HG03460 (cell line): ENCODE measurements at regions not wholly inside any gene's neighbourhood (a gene's known extent, or its start where the extent isn't known, plus 50 kb on each side); places are given as distances from the start of the nearest gene placed in this dataset.
"Not testable (repeated sequence)": the region's sequence is repeated elsewhere in the genome, so short reads cannot be mapped to it uniquely, and the experiment has no call there.

Experiments used
- ATAC-seq: cut with Tn5 transposase; IDR thresholded peaks from one replicate; pipeline ENCODE4 v1.9.1; 2021; ENCODE audit not compliant: unreplicated experiment

DNA sequence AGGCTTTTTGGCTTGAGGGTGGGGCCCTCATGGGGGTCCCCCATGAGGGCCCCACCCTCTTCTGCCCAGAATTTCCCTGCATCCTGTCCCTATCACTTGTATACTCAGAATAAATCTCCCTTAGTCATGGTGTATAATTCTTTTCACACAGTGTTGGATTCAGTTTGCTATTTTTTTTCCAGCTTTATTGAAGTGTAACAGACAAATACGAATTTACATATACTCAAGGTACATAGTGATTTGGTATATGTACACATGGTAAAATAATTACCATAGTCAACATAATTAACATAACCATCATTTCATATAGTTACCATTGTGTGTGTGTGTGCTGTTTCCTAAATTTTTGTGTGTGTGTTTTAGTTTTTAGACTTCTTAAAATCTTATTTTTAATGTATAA is 289.4 kb downstream of the CNTNAP3B start:
- ATAC-seq = not testable (repeated sequence)

DNA sequence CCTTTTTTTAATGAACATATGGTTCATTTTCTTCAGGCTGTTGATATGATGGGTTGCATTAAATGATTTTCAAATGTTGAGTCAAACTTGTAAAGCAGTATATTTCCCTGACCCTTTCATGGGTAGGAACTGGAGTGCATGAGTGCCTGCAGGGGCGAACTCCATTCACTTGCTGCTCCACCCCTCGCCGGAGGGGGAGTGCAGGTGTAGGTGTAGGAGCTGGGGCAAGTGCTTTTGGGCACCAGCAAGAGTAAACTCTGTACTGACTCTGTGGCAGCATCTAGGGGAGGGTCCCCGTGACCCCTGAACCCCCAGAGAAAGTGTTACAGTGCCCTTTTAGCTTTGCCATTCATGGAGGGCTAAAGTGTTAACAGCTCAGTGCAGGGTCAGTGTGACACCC is 290.3 kb downstream of the CNTNAP3B start:
- not testable (repeated sequence) for ATAC-seq

DNA sequence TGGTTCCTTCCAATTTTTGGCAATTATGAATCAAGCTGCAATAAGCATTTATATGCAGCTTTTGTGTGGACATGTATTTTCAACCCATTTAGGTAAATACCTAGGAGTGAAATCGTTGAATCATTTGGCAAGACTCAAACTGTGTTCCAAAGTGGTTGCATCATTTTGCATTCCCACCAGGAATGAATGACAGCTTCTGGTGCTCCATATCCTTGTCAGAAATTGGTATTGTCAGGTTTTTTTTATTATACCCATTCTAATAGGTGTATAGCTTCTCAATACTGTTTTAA is 290.7 kb downstream of the CNTNAP3B start:
- ATAC-seq = not testable (repeated sequence)

DNA sequence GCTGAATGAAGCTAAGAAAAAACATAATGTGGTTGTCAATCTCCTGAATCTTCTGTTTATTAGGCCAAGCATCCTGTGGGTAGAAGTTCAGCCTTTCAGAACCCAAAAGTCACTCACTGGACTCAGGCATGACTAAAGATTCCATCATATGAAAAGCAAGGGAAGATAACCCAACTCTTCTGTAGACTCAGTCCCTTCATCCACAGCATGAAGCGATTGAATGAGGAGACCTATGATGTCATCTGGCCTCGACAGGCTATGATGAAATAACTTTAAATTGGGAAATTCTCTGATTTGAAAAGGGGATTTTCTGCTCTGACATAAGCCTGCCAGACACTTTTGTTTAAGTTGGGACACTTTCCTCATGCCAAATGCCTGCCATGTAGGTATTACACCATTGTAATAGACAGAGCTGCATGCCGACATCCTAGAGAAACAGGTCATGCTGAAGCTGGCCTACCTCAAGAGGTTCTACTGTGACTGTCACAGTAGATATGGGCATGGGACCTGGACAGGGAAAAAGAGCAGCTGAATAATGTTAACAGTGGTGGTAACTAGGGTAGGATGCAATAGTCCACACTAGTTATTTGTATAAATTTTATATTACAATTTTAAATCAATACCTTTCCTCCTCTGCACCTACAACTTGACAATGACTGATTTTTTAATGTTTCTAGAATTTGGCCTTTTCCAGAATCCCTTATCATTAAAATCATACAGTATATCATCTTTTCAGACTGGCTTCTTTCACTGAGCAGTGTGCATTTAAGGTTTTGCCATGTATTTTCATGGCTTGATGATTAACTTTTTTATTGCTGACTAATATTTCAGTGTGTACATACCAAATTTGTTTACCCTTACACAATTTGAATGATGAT is 291.3 kb downstream of the CNTNAP3B start:
- not testable (repeated sequence) for ATAC-seq

DNA sequence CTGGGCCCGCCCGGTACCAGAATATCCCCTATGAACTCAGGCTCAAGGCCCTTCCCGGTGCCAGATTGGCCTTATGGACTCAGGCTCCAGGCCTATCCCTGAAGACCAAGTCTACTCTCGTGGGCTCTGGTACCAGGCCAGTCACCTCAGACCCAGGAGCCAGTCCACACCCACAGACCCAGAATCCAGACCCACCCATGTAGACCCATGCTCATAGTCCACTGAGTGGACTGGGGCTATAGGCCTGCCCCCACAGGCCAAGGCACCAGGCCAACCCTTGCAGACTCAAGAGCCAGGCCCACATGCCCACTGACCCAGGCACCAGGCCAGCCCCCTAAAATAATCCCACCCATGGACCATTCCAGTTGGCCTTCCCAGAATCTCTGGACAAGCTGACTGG is 296.1 kb downstream of the CNTNAP3B start:
- not testable (repeated sequence) for ATAC-seq

DNA sequence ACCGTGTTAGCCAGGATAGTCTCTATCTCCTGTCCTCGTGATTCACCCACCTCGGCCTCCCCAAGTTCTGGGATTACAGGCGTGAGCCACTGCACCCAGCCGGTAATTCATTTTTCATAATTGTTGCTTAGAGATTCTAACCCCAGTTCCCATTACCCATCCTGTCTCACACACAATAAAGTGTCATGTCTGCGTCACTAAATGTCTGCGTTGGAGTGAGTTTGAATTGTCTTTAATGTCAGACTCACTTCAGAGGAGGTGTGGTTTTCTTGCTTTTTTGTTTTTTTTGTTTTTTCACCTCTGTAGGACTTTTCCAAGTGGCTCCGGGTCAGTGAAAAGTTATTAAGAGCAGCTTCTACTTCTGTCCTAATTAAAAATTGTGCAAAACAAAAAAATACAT is 304.5 kb downstream of the CNTNAP3B start:
- ATAC-seq = not testable (repeated sequence)

DNA sequence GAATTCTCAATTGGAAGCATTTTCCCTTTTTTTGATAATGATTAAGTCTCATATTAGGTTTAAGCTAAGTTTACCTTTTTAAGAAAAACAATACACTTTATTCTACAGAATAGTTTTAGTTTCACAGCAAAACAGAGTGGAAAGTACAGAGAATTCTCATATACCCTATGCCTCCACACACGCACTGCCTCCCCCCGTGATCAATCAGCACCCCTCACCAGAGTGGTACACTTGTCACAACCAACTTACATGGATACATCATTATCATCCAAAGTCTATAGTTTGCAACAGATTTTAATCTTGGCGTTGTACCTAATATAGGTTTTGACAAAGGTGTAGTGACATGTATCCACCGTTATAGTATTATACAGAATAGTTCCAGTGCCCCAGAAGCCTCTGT is 326.5 kb downstream of the CNTNAP3B start:
- ATAC-seq = not testable (repeated sequence)

DNA sequence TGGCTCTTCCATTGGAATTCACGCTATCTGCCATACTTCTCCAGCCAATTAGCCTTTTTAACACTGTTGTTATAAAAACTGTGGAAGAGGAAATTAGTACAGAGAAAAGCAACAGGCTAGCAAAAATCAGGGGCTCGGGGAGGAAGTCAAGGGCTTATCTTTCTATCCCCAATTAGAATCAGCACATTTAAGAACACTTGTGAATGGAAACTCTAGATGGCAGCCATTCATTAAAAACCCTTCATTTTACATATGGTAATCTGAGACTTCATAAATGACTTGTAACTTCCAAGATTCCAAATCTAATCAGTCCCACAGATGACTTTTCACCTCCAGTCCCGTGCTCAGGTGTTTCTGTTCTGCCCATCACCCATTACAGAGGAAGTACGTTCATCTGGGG is 330.5 kb downstream of the CNTNAP3B start:
- ATAC-seq = not testable (repeated sequence)

DNA sequence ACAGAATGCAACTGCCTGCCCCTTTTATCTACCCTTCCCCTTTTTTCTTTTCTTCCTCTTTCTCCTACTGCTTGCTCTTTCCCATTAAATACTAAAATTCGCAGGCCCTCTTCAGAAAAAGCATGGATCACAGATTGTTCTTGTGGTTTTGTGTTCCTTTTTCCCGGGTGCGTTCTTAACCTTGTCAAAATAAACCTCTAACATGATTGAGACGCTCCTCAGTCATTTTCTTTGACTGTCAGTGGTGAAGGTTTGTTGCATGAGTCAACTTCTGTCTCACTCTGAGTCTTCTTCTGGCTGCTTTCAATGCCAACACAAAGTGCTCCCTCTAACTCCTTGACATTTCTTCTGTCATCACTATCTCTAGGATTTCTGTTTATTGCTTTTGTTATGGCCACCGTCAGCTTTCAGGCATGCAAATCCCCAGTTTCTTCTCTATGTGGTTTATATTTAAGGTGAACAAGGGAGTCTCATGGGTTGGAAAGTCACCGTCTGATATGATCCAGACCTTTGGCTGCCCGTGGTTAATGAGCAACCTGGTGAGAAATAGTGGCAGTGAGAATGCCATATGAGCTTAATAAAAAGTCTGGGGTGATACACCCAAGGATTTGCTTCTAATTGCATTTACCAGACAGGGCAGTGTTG is 338.4 kb downstream of the CNTNAP3B start:
- not testable (repeated sequence) for ATAC-seq

DNA sequence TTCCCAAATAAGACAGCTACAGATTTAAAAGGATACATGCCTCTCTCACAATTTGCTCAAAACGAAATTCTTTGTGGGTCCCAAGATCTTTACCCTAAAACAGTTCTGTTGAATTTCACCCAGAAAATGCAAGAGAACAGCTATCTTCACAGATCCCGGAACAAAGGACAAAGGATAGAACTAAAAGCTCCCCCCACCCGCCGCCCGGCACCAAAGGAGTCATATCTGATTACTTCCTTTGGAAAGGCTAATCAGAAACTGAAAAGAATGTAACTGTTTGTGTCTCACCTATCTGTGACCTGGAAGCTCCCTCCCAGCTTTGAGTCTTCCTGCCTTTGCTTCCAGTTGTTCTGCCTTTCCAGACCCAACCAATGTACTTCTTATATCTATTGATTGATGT is 339.2 kb downstream of the CNTNAP3B start:
- not testable (repeated sequence) for ATAC-seq

DNA sequence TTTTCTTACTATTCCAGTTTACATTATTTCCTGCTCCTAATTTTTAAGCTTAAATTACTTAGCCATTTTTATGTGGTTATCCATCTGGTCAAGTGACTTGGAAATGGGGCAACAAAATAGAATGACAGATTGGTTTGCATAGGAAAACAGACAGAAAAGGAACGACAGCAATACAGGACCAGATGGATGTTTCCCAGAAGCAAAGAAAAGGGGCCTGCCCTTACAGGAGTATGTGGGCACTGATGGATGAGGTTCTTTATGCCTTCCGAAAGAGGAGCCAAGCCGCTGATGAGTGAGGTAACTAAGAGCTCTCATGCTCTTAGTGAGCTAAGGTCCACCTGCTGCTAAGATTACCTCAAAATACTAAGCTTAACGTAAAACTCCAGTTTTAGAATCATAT is 339.8 kb downstream of the CNTNAP3B start:
- ATAC-seq = not testable (repeated sequence)

DNA sequence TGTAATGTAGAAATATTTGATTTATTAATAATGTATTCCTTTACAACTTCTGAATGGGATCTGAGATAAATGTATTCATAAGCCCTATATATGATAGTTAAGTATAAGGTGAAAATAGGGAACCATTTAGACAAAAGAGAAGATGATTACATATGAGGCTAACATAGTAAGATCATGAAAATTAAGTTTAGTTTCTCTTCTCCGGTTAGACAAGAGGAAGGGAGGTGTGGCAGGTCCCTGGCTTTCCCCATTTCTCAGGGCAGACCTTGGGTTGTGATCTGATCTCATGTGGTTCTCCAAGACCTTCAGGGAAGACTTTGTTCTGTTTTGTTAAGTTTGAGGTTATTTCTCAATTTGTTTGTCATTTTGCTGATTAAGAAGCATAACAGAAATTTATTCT is 341.3 kb downstream of the CNTNAP3B start:
- not testable (repeated sequence) for ATAC-seq

DNA sequence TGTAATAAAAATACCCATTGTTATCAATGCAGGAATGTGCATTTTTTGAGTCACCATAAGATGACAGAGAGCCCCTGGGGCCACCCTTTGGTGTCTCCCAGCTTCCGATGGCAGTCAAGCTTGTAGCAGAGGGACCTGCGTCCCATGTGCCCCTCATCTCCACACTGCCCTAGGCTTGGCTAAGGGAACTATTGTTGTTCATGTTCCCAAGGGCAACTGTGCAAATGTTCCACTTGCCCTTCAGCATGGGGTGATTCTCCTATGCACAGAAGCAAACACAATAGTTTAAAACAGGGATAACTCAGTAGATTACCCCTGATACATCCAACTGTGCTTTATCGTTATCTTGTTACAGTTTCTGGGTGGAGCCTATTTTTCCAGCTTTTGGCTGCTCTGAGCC is 342.0 kb downstream of the CNTNAP3B start:
- not testable (repeated sequence) for ATAC-seq

DNA sequence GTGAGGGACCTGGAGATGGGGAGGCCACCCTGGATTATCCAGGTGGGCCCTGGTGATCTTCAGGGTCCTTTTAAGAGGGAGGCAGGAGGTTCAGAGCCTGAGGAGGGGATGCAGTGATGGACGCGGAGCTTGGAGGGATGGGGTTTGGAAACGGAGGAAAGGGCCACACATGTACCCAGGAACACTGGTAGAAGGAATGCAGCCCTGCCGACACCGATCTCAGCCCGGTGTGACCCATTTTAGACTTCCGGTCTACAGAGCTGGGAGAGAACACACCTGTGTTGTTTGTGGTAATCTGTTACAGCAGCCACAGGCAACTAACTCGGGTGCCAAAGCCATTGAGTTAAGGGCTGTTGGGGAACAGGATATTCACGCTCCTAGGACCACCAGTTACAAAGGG is 345.2 kb downstream of the CNTNAP3B start:
- ATAC-seq = not testable (repeated sequence)

DNA sequence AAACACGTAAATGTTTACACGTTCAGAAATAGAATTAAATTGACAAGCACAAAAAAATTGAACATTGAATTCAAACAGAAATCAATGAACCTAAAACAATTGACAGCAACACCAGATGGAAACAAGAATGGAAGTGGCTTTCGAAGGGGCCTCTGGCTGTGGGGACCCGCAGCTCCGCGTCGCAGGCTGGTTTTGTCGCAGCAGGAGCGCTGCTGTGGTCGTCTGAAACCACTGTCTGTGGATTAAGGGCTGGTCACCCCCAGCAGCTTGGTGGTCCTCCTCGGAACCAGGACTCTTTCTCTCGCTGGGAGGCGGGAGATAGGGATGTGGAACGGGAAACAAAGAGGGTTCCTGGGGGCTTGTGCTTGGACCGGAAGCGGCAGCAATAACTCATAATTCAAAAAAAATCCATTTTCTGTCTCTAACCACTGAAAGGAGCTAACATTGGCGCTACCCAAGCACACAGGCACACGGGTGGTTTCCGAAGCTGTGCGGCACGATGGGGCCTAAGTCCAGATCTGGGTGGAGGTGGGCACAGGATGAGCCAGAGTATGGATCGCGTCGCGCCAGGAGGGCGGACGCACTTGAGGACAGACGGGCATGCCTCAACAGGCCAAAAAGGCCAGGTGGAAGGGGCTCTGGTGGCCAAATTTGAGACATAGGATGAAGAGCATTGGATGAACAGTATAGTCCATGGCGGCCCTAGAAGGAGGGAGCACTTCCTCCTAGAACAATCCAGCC is 346.0 kb downstream of the CNTNAP3B start:
- ATAC-seq = not testable (repeated sequence)

DNA sequence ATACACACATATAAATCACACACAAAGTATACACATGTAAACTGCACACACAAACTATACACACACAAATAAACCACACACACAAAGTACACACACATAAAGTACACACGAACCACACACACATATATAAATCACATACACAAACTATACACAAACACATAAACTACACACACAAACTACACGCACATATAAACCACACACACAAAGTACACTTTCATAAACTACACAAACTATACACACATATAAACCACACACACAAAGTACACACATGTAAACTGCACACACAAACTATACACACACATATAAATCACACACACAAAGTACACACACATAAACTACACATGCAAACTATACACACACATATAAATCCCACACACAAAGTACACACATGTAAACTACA is 347.3 kb downstream of the CNTNAP3B start:
- ATAC-seq = not testable (repeated sequence)

DNA sequence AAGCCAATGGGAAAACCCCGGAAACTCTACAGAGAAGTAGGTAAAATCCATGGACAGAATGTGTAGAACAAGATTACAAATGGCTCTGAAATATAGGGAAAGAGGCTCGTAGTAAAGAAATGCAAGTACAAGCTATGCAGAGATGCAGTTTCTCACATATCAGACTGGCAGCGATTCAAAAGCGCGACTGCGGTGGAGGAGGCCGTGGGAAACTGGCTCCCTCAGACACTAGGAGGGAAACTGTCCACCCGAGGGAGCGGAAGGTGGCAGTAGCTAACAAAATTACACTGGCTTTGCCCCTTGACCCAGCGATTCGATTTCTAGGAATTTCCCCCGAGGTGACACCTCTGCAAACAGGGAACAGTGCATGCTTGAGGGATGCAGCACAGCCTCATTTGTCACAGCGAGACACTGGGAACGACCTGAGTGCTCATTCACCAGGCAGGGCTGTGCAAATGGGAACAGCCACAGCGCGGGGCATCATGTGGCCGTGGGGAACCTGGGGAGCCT is 349.3 kb downstream of the CNTNAP3B start:
- ATAC-seq = not testable (repeated sequence)

DNA sequence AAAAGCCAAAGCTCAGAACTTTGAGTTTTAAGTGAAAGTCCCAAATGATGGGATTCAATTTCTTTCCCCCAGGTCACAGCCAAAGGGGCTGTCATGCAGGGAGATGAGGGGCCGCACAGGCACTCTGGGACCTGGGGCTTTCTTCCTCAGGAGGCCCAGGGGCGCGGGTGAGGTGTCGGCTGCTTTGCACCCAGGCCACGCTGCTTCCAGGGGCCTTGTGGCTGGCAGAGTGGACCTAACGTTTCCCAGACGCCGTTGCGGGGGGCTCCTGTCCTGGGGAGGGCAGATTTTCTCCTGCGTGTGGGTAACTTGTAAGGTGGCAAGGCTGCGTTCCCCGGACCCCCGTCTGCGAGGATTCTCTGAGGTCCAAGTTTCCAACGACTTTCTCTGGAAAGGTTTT is 350.0 kb downstream of the CNTNAP3B start:
- ATAC-seq = not testable (repeated sequence)

DNA sequence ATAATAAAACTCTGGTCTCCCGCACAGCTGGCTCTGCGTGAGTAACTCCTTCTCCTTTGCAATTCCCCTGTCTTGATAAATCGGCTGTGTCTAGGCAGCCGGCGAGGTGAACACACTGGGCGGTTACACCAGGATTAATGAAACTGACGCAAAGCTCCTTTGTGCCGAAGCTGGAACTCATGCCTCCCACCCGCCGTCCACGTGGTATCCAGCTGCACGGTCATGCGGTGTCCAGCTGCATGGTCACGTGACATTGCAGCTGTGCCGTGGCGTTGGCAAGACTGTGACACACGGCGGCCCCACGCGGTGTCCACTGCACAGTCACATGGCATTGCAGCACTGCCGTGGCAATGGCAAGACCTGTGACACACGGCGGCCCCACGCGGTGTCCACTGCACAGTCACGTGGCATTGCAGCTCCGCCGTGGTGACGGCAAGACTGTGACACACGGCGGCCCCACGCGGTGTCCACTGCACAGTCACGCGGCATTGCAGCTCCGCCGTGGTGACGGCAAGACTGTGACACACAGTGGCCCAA is 350.6 kb downstream of the CNTNAP3B start:
- not testable (repeated sequence) for ATAC-seq

DNA sequence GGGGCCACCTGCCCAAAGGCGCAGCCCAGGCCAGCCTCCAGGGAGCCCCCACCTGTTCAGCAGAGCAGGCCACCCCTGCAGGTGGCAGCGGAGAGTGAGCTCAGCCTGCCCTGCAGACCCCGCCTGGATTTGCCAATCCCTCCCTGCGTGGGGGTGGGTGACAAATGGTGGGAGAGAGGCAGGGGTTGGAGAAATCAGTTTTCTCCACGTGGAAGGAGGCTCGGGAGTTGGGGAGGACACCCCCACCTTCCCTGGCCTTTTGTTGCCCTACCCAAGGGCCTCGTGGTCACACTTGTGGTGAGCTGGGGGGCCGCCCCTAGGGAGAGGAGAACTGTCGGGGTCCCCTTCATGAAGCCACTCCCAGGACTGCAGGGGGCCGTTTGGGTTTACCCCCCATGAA is 351.7 kb downstream of the CNTNAP3B start:
- not testable (repeated sequence) for ATAC-seq

DNA sequence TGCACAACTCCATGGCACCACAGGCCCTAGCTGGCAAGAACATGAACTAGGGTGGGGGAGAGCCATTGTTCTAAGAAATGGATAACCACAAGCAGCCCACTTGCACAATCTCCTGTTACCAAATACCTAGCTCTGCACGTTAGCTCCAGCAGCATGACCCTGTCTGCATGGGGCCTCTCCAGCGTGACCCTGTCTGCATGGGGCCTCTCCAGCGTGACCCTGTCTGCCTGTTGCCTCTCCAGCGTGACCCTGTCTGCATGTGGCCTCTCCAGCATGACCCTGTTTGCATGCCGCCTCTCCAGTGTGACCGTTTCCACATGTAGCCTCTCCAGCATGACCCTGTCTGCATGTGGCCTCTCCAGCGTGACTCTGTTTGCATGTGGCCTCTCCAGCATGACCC is 356.7 kb downstream of the CNTNAP3B start:
- ATAC-seq = not testable (repeated sequence)
